ENCODE measurements at regions not wholly inside any gene's neighbourhood (a gene's known extent, or its start where the extent isn't known, plus 50 kb on each side); places are given as distances from the start of the nearest gene placed in this dataset.

DNA sequence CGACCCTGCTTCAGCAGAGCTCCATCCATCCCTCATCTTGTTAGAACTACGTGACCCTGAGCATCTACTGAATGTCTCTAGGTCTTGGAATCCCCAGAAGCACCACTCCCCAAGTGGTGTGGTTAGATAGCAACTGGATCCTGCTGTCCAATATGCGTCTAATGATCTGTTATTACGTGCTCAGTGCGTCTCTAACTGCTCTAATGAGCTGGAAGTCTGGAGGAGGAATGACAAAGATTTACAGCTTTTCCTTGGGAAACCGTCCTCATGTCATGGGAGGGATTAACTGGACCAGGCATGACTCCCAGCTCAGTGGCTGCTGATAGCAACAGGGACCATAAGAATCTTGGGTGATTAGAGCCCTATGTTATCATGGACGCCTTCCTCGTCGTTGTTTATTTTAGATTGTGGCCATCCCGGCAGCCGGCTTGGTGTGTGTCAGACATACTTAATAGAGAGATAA is 150.9 kb downstream of the HS3ST3B1 start:
- no peak overlapping the region for H2AFZ ChIP-seq (ENCODE audit: low read length)

DNA sequence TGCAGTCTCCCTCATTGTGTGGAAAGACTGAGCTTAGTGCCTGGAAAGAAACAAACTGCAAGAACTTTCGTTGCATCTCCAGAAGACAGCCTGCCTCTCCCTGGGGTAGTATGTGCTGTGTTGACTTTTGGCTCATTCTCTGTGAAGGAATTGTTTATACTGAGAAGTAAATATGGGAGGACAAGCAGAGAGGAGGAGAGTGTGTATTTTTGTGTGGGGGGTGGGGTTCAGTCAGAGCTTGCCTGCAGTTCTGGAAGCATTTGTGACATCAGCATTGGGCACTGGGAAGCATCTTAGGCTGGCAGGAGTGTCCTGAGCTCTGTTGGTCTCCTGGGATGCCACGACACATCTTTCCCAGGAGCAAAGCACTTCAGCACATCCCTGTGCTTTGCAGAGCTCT is 147.9 kb downstream of the HS3ST3B1 start:
- no peaks in the 10 kb centered on the region for H3K27me3 ChIP-seq (ENCODE audit: control insufficient read depth in 1 of 2, insufficient read depth in 2 of 2, low read length in 2 of 2)
- CTCF ChIA-PET (ENCODE audit: low intra/inter-chr PET ratio, low total read pairs) = no interaction called here

More for the DNA sequence above, 150.9 kb downstream of the HS3ST3B1 start:
- no peaks in the 10 kb centered on the region for H3K27me3 ChIP-seq (ENCODE audit: control insufficient read depth in 1 of 2, insufficient read depth in 2 of 2, low read length in 2 of 2)
- FAIRE-seq (no peak), ATAC-seq (no peak), DNase-seq (ENCODE audit: low spot score) (no peak)
- no peak for TF ChIP-seq TSC22D2 (CRISPR knock-in tag; IDR thresholded peaks at IDR 0.05; ENCODE audit: borderline replicate concordance)
- no peak for TF ChIP-seq HOXA7 (CRISPR knock-in tag; IDR thresholded peaks at IDR 0.05)
- TF ChIP-seq RBM22 (optimal IDR thresholded peaks at IDR 0.05; ENCODE audit: low read length) = peak; percentile 63
- no peak for TF ChIP-seq ZNF510 (CRISPR knock-in tag; IDR thresholded peaks at IDR 0.05; ENCODE audit: low read depth)
- TF ChIP-seq MAF1 (CRISPR knock-in tag; IDR thresholded peaks at IDR 0.05; ENCODE audit: borderline replicate concordance) = no peak
- H3K36me3 ChIP-seq (replicated peaks in 1 of 2; ENCODE audit: control insufficient read depth in 1 of 2, insufficient read depth in 2 of 2, low read length in 2 of 2) = peaks cover 8 to 24% of the 10 kb centered on the region in 2 experiments; a peak in 4 of 5 replicates
- CTCF ChIA-PET (ENCODE audit: low intra/inter-chr PET ratio, low total read pairs) = no interaction called here
- no peak overlapping the region for H3K9ac ChIP-seq (ENCODE audit: insufficient read depth, low read depth, low read length)
- no peaks in the 10 kb centered on the region for H3K79me2 ChIP-seq (ENCODE audit: insufficient read depth, low read length)
- H3K27ac ChIP-seq (ENCODE audit: extremely low read length, insufficient read depth, low read length) = no peak overlapping the region
- WGBS (ENCODE audit: low lambda C conversion rate) = 97% methylated on average over 11 of the region's 11 CpGs
- H3K4me1 ChIP-seq (ENCODE audit: insufficient read depth, low read length) = peaks cover 11% of the 10 kb centered on the region
- no TSS peak for BruUV-seq (replicated peaks)
- POLR2A ChIA-PET = no interaction called here
- no peak overlapping the region for H3K4me3 ChIP-seq (replicated peaks in 1 of 3; ENCODE audit: insufficient read depth in 1 of 3, low read depth in 2 of 3, low read length in 3 of 3)
- in situ Hi-C loops (cut with HindIII; ENCODE audit: extremely low pct_ligation_motif_present, low pct_unique_long_range_greater_than_20kb) (no loop called here), intact Hi-C loops (cut with micrococcal nuclease; ENCODE audit: unreplicated experiment) (no loop called here)
- no peaks in the 10 kb centered on the region for H3K9me3 ChIP-seq (ENCODE audit: low read length)
- no peaks in the 10 kb centered on the region for H4K20me1 ChIP-seq (ENCODE audit: insufficient read depth, low read length)
- no peak overlapping the region for H3K4me2 ChIP-seq (ENCODE audit: low read depth, low read length)

More for the DNA sequence above, 147.9 kb downstream of the HS3ST3B1 start:
- intact Hi-C loops (cut with micrococcal nuclease; ENCODE audit: unreplicated experiment) (no loop called here), in situ Hi-C loops (cut with HindIII; ENCODE audit: extremely low pct_ligation_motif_present, low pct_unique_long_range_greater_than_20kb) (no loop called here)
- Histone ChIP-seq H4K20me1 (ENCODE audit: insufficient read depth, low read length) (no peaks in the 10 kb centered on the region), H3K27ac (ENCODE audit: extremely low read length, insufficient read depth, low read length) (no peak overlapping the region), H2AFZ (ENCODE audit: low read length) (no peak overlapping the region), H3K79me2 (ENCODE audit: insufficient read depth, low read length) (no peaks in the 10 kb centered on the region), H3K36me3 (replicated peaks in 1 of 2; ENCODE audit: control insufficient read depth in 1 of 2, insufficient read depth in 2 of 2, low read length in 2 of 2) (peaks cover 4 to 26% of the 10 kb centered on the region in 2 experiments; a peak in 4 of 5 replicates), H3K4me1 (ENCODE audit: insufficient read depth, low read length) (no peaks in the 10 kb centered on the region), H3K9ac (ENCODE audit: insufficient read depth, low read depth, low read length) (no peak overlapping the region), H3K9me3 (ENCODE audit: low read length) (no peaks in the 10 kb centered on the region), H3K4me3 (replicated peaks in 1 of 3; ENCODE audit: insufficient read depth in 1 of 3, low read depth in 2 of 3, low read length in 3 of 3) (no peak overlapping the region), H3K4me2 (ENCODE audit: low read depth, low read length) (no peak overlapping the region)
- BruUV-seq (replicated peaks) = no TSS peak
- POLR2A ChIA-PET = interaction anchor here (1.2 kb wide), 1 partner anchor 75 kb away, joined by 4 read pairs; no protein-coding TSS in a partner anchor
- no peak for ATAC-seq
- DNase-seq (ENCODE audit: low spot score) = no peak
- TF ChIP-seq SIX1 (CRISPR knock-in tag; IDR thresholded peaks at IDR 0.05; ENCODE audit: borderline replicate concordance) (no peak), POLR2A (IDR thresholded peaks at IDR 0.05; ENCODE audit: insufficient read depth in 1 of 2, low read depth in 2 of 2, low read length in 2 of 2) (peak in 1 of 2 experiments; percentile 4; a peak in 1 of 4 replicates)
- 87% methylated on average over 1 of the region's 2 CpGs for WGBS (ENCODE audit: low lambda C conversion rate)
- FAIRE-seq = no peak

Data from HepG2 (cell line).